ENCODE measurements at regions not wholly inside any gene's neighbourhood (a gene's known extent, or its start where the extent isn't known, plus 50 kb on each side); places are given as distances from the start of the nearest gene placed in this dataset.

GRCh38 chr5:89289604-89290003, 406.6 kb upstream of the MEF2C start (continued):
- TF ChIP-seq HDAC2 (IDR thresholded peaks at IDR 0.05; ENCODE audit: borderline replicate concordance in 1 of 2, low read depth in 2 of 2, low read length in 2 of 2) (no peak), RBBP5 (IDR thresholded peaks at IDR 0.05; ENCODE audit: borderline replicate concordance, low read depth, low read length) (no peak), KDM5A (IDR thresholded peaks at IDR 0.05; ENCODE audit: low read length) (no peak), CBX8 (IDR thresholded peaks at IDR 0.05; ENCODE audit: borderline replicate concordance, low read depth, low read length) (no peak), TBP (IDR thresholded peaks at IDR 0.05; ENCODE audit: low read depth, low read length) (no peak), CHD2 (IDR thresholded peaks at IDR 0.05; ENCODE audit: low read length) (no peak)
